Left kidney (tissue), 1 donor: ENCODE measurements at regions not wholly inside any gene's neighbourhood (a gene's known extent, or its start where the extent isn't known, plus 50 kb on each side); places are given as distances from the start of the nearest gene placed in this dataset.
"Not testable (repeated sequence)": the region's sequence is repeated elsewhere in the genome, so short reads cannot be mapped to it uniquely, and the experiment has no call there.

Source experiments
- DNase-seq: peaks from one replicate; pipeline ENCODE4 v3.0.0-alpha.2; 2013

- no peak for DNase-seq
Measured at GRCh38 chr6:149127212-149127611, 190.3 kb upstream of the TAB2 start.

GRCh38 chr6:149128489-149129145 lies 188.9 kb upstream of the TAB2 start:
- no peak for DNase-seq

- no peak for DNase-seq
Measured at GRCh38 chr6:149129371-149130077, 188.0 kb upstream of the TAB2 start.

GRCh38 chr6:149130090-149130489 lies 187.4 kb upstream of the TAB2 start:
- DNase-seq: no peak

- DNase-seq: no peak
Measured at GRCh38 chr6:149130508-149130907, 187.0 kb upstream of the TAB2 start.

- no peak for DNase-seq
Measured at GRCh38 chr6:149131891-149132290, 185.6 kb upstream of the TAB2 start.

- no peak for DNase-seq
Measured at GRCh38 chr6:149132336-149132735, 185.2 kb upstream of the TAB2 start.

- no peak for DNase-seq
Measured at GRCh38 chr6:149134511-149134933, 183.0 kb upstream of the TAB2 start.

GRCh38 chr6:149135809-149136208 lies 181.7 kb upstream of the TAB2 start:
- no peak for DNase-seq

GRCh38 chr6:149136273-149136912 lies 181.1 kb upstream of the TAB2 start:
- no peak for DNase-seq

GRCh38 chr6:149136913-149137286 lies 180.6 kb upstream of the TAB2 start:
- no peak for DNase-seq

GRCh38 chr6:149137594-149137993 lies 179.9 kb upstream of the TAB2 start:
- DNase-seq: no peak

- no peak for DNase-seq
Measured at GRCh38 chr6:149138089-149138488, 179.4 kb upstream of the TAB2 start.

- no peak for DNase-seq
Measured at GRCh38 chr6:149138699-149139294, 178.7 kb upstream of the TAB2 start.

- DNase-seq: no peak
Measured at GRCh38 chr6:149139782-149140136, 177.8 kb upstream of the TAB2 start.

- no peak for DNase-seq
Measured at GRCh38 chr6:149140137-149140909, 177.2 kb upstream of the TAB2 start.

GRCh38 chr6:149140910-149141290 lies 176.6 kb upstream of the TAB2 start:
- no peak for DNase-seq

- no peak for DNase-seq
Measured at GRCh38 chr6:149142924-149143429, 174.5 kb upstream of the TAB2 start.

- DNase-seq: not testable (repeated sequence)
Measured at GRCh38 chr6:149145800-149146199, 171.7 kb upstream of the TAB2 start.

GRCh38 chr6:149147195-149147594 lies 170.3 kb upstream of the TAB2 start:
- DNase-seq: no peak

- DNase-seq: no peak
Measured at GRCh38 chr6:149147938-149148718, 169.4 kb upstream of the TAB2 start.
